Endodermal cell (in vitro differentiated cells): ENCODE measurements at regions not wholly inside any gene's neighbourhood (a gene's known extent, or its start where the extent isn't known, plus 50 kb on each side); places are given as distances from the start of the nearest gene placed in this dataset.

Experiments
- DNase-seq: peaks from one replicate; pipeline ENCODE4 v3.0.0-alpha.2; 2017
- H3K27ac ChIP-seq: 2 replicates; pipeline ENCODE4 v1.5.1; 2013; ENCODE audit warnings: mild to moderate bottlenecking, low read depth, low read length, moderate library complexity
- H3K27me3 ChIP-seq: 2 replicates; pipeline ENCODE4 v1.6.1; 2013; ENCODE audit warnings: mild to moderate bottlenecking, low read length, moderate library complexity; ENCODE audit not compliant: insufficient read depth, control insufficient read depth, poor library complexity, severe bottlenecking
- H3K36me3 ChIP-seq: 2 replicates; pipeline ENCODE4 v1.7.0; 2013; ENCODE audit warnings: mild to moderate bottlenecking, low read length, moderate library complexity; ENCODE audit not compliant: control insufficient read depth, insufficient read depth
- H3K4me1 ChIP-seq: one replicate; pipeline ENCODE4 v1.7.0; 2013; ENCODE audit warnings: low read length; ENCODE audit not compliant: control insufficient read depth, insufficient read depth
- H3K4me3 ChIP-seq: 2 replicates; pipeline ENCODE4 v1.5.1; 2013; ENCODE audit warnings: mild to moderate bottlenecking, low read length, moderate library complexity
- H3K9ac ChIP-seq: 2 replicates; pipeline ENCODE4 v1.6.1; 2013; ENCODE audit warnings: mild to moderate bottlenecking, low read length, moderate library complexity; ENCODE audit not compliant: poor library complexity, severe bottlenecking; ENCODE audit errors: extremely low read depth
- H3K9me3 ChIP-seq: 2 replicates; pipeline ENCODE4 v1.6.1; 2013; ENCODE audit warnings: mild to moderate bottlenecking, low read length, moderate library complexity; ENCODE audit not compliant: control insufficient read depth
- H3K27ac Mint-ChIP-seq: 2 replicates; pipeline ENCODE4 v1.8.0; 2020; ENCODE audit warnings: mixed read lengths
- H3K27me3 Mint-ChIP-seq: 2 replicates; pipeline ENCODE4 v1.8.0; 2021; ENCODE audit warnings: mild to moderate bottlenecking, mixed read lengths; ENCODE audit not compliant: insufficient read depth
- H3K36me3 Mint-ChIP-seq: 2 replicates; pipeline ENCODE4 v1.8.0; 2020; ENCODE audit warnings: low read depth, mixed read lengths
- H3K4me1 Mint-ChIP-seq: 2 replicates; pipeline ENCODE4 v1.8.0; 2020; ENCODE audit warnings: mixed read lengths
- H3K4me3 Mint-ChIP-seq: 2 replicates; pipeline ENCODE4 v1.8.0; 2020; ENCODE audit warnings: mild to moderate bottlenecking, moderate library complexity, mixed read lengths
- H3K9me3 Mint-ChIP-seq: 2 replicates; pipeline ENCODE4 v1.8.0; 2020; ENCODE audit warnings: mild to moderate bottlenecking, mixed read lengths
- WGBS, 2 experiments: methylation state at CpG; one replicate each; pipeline versions ENCODE4 v1.1.5 to v1.1.7; 2013; ENCODE audit warnings: missing lambda C conversion rate in 2 of 2, mixed read lengths in 1 of 2; ENCODE audit not compliant: insufficient coverage in 1 of 2, insufficient read length in 1 of 2; 5-methylcytosine and 5-hydroxymethylcytosine counted together
- TF ChIP-seq, protein P1 (sequence below): fragments of 200-600 bp; sonication (generic); conservative IDR thresholded peaks from 2 replicates; pipeline ENCODE4 v1.5.0; 2021; ENCODE audit warnings: antibody characterized with exemption, mild to moderate bottlenecking

DNA sequence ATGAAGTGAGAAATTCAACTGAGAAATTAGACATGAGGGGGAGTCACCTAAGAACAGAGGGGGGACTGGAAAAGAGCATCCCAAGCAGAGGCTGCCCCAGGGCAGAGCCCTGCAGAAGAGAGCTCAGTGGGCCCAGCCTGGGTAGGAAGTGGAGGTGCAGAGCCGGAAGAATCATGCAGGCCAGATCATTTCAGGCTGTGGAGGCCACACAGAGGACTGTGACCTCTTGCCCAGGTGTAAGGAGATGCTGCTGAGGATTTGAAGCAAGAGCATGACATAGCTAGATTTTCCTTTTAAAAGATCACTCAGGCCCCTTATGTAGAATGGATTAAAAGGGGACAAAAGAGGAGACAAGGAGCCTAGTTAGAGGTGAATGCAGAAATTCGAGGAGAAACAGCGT lies 63.9 kb upstream of the SPATA13 start:
- peak overlapping the region; percentile 56 for H3K27ac Mint-ChIP-seq
- H3K27me3 Mint-ChIP-seq, result no peaks in the 10 kb centered on the region
- peaks cover 4% of the 10 kb centered on the region for H3K4me1 Mint-ChIP-seq

DNA sequence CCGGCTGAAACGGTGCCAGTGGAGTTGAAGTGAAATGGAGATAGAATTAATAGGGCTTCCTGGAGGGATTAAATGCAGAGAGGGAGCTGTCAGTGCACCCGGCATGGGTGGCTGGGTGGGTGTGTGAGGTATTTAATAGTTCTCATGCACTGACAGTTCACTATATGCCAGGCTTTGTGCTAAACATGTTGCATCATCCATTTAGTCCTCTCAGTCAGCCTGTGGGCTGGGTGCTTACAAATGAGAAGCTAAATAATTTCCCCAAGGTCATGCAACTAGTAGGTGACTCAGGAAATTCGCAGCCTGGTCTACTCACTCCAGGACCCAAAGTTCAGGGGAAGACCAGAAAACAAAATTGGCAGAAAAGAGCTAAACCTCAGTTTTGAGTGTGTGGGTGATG lies 63.5 kb upstream of the SPATA13 start:
- Histone ChIP-seq H3K27ac (no peak overlapping the region), H3K36me3 (no peaks in the 10 kb centered on the region), H3K9ac (no peak overlapping the region), H3K4me1 (no peaks in the 10 kb centered on the region), H3K9me3 (no peaks in the 10 kb centered on the region), H3K4me3 (no peak overlapping the region), H3K27me3 (peaks cover 7% of the 10 kb centered on the region)
- Mint-ChIP-seq H3K27me3 (no peaks in the 10 kb centered on the region), H3K36me3 (no peaks in the 10 kb centered on the region), H3K4me1 (peaks cover 4% of the 10 kb centered on the region), H3K27ac (no peak overlapping the region), H3K9me3 (no peaks in the 10 kb centered on the region), H3K4me3 (no peak overlapping the region)
- TF ChIP-seq, protein P1, sequence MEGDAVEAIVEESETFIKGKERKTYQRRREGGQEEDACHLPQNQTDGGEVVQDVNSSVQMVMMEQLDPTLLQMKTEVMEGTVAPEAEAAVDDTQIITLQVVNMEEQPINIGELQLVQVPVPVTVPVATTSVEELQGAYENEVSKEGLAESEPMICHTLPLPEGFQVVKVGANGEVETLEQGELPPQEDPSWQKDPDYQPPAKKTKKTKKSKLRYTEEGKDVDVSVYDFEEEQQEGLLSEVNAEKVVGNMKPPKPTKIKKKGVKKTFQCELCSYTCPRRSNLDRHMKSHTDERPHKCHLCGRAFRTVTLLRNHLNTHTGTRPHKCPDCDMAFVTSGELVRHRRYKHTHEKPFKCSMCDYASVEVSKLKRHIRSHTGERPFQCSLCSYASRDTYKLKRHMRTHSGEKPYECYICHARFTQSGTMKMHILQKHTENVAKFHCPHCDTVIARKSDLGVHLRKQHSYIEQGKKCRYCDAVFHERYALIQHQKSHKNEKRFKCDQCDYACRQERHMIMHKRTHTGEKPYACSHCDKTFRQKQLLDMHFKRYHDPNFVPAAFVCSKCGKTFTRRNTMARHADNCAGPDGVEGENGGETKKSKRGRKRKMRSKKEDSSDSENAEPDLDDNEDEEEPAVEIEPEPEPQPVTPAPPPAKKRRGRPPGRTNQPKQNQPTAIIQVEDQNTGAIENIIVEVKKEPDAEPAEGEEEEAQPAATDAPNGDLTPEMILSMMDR, result no peak
- WGBS, 2 experiments, result 91 to 97% methylated on average over 3 to 4 of the region's 4 CpGs
- no peak for DNase-seq

More for the DNA sequence above, 63.9 kb upstream of the SPATA13 start:
- H3K4me3 ChIP-seq, result no peak overlapping the region
- no peaks in the 10 kb centered on the region for H3K4me1 ChIP-seq
- no peak for DNase-seq
- no peaks in the 10 kb centered on the region for H3K36me3 Mint-ChIP-seq
- TF ChIP-seq, protein P1, result no peak
- no peaks in the 10 kb centered on the region for H3K9me3 Mint-ChIP-seq
- no peak overlapping the region for H3K4me3 Mint-ChIP-seq
- no peak overlapping the region for H3K9ac ChIP-seq
- H3K36me3 ChIP-seq, result no peaks in the 10 kb centered on the region
- H3K27ac ChIP-seq, result no peak overlapping the region
- 93 to 96% methylated on average over 3 of the region's 3 CpGs for WGBS, 2 experiments
- no peaks in the 10 kb centered on the region for H3K9me3 ChIP-seq
- H3K27me3 ChIP-seq, result peaks cover 7% of the 10 kb centered on the region

DNA sequence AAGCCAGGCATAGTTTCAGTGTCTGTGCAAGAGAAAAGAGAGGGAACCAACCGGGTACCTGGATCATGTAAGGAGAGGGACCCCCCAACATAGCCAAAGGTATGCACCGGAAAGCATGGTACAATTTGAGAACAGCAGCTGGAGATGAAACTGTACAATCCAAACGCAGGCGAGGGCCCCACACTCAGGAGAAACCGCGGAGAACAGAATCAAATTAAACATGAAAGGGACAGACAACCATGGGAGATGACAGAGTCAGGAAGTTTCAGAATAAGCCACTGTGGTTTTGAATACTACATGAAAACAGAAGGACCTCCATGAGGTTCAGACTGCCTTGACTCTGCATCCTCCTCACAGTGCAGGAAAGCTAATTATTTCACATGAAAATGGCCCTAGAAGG lies 62.9 kb upstream of the SPATA13 start:
- Mint-ChIP-seq H3K4me1 (peaks cover 4% of the 10 kb centered on the region), H3K9me3 (no peaks in the 10 kb centered on the region), H3K27ac (no peak overlapping the region), H3K27me3 (no peaks in the 10 kb centered on the region), H3K36me3 (no peaks in the 10 kb centered on the region), H3K4me3 (no peak overlapping the region)
- H3K27me3 ChIP-seq, result peaks cover 7% of the 10 kb centered on the region
- WGBS, 2 experiments, result 91 to 92% methylated on average over 6 of the region's 6 CpGs
- no peak for DNase-seq
- TF ChIP-seq, protein P1, result no peak
- H3K9ac ChIP-seq, result no peak overlapping the region
- no peaks in the 10 kb centered on the region for H3K9me3 ChIP-seq
- H3K4me1 ChIP-seq, result no peaks in the 10 kb centered on the region
- H3K27ac ChIP-seq, result no peak overlapping the region
- no peak overlapping the region for H3K4me3 ChIP-seq
- no peaks in the 10 kb centered on the region for H3K36me3 ChIP-seq
